ENCODE measurements at regions not wholly inside any gene's neighbourhood (a gene's known extent, or its start where the extent isn't known, plus 50 kb on each side); places are given as distances from the start of the nearest gene placed in this dataset.

DNA sequence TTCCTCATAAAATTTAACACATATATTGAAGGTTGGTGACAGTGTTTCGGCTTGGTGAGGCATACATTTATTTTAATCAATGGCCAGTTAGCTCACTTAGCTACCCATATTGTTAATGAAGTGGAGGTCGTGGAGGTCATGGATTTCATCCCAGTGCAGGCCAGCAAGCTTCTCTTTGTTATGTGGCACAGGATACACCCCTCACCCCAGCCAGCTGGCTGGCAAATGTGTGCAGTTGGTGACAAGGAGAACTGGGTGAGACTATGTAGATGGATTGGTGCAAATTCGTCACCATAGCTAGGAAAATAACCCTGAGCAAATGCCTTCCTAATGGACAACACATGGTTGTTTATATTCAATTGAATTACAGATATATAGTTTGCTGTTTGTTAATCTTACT is 50.5 kb upstream of the FOXP2 start:
- intact Hi-C loops (cut with micrococcal nuclease; ENCODE audit: unreplicated experiment), result no loop called here
- TF ChIP-seq, protein P1, sequence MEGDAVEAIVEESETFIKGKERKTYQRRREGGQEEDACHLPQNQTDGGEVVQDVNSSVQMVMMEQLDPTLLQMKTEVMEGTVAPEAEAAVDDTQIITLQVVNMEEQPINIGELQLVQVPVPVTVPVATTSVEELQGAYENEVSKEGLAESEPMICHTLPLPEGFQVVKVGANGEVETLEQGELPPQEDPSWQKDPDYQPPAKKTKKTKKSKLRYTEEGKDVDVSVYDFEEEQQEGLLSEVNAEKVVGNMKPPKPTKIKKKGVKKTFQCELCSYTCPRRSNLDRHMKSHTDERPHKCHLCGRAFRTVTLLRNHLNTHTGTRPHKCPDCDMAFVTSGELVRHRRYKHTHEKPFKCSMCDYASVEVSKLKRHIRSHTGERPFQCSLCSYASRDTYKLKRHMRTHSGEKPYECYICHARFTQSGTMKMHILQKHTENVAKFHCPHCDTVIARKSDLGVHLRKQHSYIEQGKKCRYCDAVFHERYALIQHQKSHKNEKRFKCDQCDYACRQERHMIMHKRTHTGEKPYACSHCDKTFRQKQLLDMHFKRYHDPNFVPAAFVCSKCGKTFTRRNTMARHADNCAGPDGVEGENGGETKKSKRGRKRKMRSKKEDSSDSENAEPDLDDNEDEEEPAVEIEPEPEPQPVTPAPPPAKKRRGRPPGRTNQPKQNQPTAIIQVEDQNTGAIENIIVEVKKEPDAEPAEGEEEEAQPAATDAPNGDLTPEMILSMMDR (IDR thresholded peaks at IDR 0.05; ENCODE audit: unreplicated experiment), result no peak
- Mint-ChIP-seq H3K36me3 (ENCODE audit: insufficient read depth, unreplicated experiment) (no peaks in the 10 kb centered on the region), H3K27ac (ENCODE audit: unreplicated experiment) (no peak overlapping the region), H3K9me3 (ENCODE audit: low read depth, unreplicated experiment) (peaks cover 3% of the 10 kb centered on the region), H3K27me3 (ENCODE audit: unreplicated experiment) (no peaks in the 10 kb centered on the region), H3K4me3 (ENCODE audit: low read depth, unreplicated experiment) (no peak overlapping the region), H3K4me1 (ENCODE audit: low read depth, unreplicated experiment) (no peaks in the 10 kb centered on the region)
- no TSS peak for BruUV-seq (replicated peaks)
- DNase-seq, result no peak
- CTCF ChIA-PET, result no interaction called here

DNA sequence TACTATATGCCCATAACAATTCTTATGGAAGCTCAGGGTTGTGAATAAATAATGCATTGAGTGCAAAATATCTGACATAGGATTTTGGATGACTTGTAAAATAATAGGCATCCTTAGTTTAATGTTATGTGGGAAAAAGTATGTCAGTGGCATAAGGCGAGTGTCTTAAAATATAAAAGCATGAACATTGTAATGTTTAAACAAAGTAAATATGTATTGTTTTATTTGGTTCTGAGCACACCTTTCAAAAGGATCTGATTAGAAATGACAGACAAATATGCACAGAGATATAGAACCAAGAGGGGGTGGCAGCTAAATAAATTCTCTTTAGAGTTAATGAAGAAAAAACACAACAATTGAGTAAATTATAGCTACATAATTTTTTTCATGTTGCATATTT is 51.3 kb upstream of the FOXP2 start:
- BruUV-seq (replicated peaks), result no TSS peak
- no peaks in the 10 kb centered on the region for H3K4me1 Mint-ChIP-seq (ENCODE audit: low read depth, unreplicated experiment)
- no peak for DNase-seq
- H3K9me3 Mint-ChIP-seq (ENCODE audit: low read depth, unreplicated experiment), result peaks cover 3% of the 10 kb centered on the region
- TF ChIP-seq, protein P1 (IDR thresholded peaks at IDR 0.05; ENCODE audit: unreplicated experiment), result no peak
- H3K27ac Mint-ChIP-seq (ENCODE audit: unreplicated experiment), result no peak overlapping the region
- H3K27me3 Mint-ChIP-seq (ENCODE audit: unreplicated experiment), result no peaks in the 10 kb centered on the region
- intact Hi-C loops (cut with micrococcal nuclease; ENCODE audit: unreplicated experiment), result no loop called here
- CTCF ChIA-PET, result no interaction called here
- no peaks in the 10 kb centered on the region for H3K36me3 Mint-ChIP-seq (ENCODE audit: insufficient read depth, unreplicated experiment)
- H3K4me3 Mint-ChIP-seq (ENCODE audit: low read depth, unreplicated experiment), result no peak overlapping the region

DNA sequence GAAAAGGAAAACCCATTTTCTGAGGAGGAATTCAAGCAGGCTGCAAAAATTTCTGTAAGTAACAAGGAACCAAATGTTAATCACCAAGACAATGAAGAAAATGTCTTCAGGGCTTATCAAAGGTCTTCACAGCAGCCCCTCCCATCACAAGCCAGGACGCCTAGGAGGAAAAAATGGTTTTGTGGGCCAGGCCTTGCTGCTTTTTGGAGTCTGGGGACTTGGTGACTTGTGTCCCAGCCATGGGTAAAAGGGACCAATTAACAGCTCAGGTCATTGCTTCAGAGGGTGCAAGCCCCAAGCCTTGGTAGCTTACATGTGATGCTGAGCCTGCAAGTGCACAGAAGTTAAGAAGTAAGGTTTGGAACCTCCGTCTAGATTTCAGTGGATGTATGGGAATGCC is 55.7 kb upstream of the FOXP2 start:
- Mint-ChIP-seq H3K4me1 (ENCODE audit: low read depth, unreplicated experiment) (peaks cover 9% of the 10 kb centered on the region), H3K27me3 (ENCODE audit: unreplicated experiment) (no peaks in the 10 kb centered on the region), H3K27ac (ENCODE audit: unreplicated experiment) (no peak overlapping the region), H3K36me3 (ENCODE audit: insufficient read depth, unreplicated experiment) (no peaks in the 10 kb centered on the region), H3K9me3 (ENCODE audit: low read depth, unreplicated experiment) (peaks cover 3% of the 10 kb centered on the region), H3K4me3 (ENCODE audit: low read depth, unreplicated experiment) (no peak overlapping the region)
- CTCF ChIA-PET, result no interaction called here
- no peak for DNase-seq
- TF ChIP-seq, protein P1 (IDR thresholded peaks at IDR 0.05; ENCODE audit: unreplicated experiment), result no peak
- no TSS peak for BruUV-seq (replicated peaks)
- intact Hi-C loops (cut with micrococcal nuclease; ENCODE audit: unreplicated experiment), result no loop called here

DNA sequence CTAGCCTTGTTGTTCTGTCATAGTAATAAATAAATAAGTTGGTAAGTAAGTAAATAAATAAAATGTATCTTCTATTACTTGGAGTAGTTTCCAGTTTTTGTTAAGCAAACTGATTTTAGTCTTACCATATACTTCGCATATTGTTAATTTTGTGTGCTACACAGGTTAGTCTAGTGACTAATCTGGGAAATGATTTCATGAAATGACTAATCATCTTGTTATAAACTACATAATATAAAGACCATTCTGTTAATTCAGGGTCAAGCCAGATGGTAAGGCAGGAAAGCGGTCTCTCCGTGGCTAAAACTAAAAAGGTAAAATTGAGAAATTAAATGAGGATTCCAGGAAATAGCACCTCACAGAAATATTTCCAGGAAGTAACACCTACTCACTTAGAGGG is 58.5 kb upstream of the FOXP2 start:
- intact Hi-C loops (cut with micrococcal nuclease; ENCODE audit: unreplicated experiment), result no loop called here
- Mint-ChIP-seq H3K27me3 (ENCODE audit: unreplicated experiment) (no peaks in the 10 kb centered on the region), H3K4me3 (ENCODE audit: low read depth, unreplicated experiment) (no peak overlapping the region), H3K4me1 (ENCODE audit: low read depth, unreplicated experiment) (peaks cover 9% of the 10 kb centered on the region), H3K27ac (ENCODE audit: unreplicated experiment) (peak overlapping the region; percentile 51), H3K36me3 (ENCODE audit: insufficient read depth, unreplicated experiment) (no peaks in the 10 kb centered on the region), H3K9me3 (ENCODE audit: low read depth, unreplicated experiment) (peaks cover 3% of the 10 kb centered on the region)
- no peak for DNase-seq
- CTCF ChIA-PET, result no interaction called here
- no TSS peak for BruUV-seq (replicated peaks)
- TF ChIP-seq, protein P1 (IDR thresholded peaks at IDR 0.05; ENCODE audit: unreplicated experiment), result no peak

DNA sequence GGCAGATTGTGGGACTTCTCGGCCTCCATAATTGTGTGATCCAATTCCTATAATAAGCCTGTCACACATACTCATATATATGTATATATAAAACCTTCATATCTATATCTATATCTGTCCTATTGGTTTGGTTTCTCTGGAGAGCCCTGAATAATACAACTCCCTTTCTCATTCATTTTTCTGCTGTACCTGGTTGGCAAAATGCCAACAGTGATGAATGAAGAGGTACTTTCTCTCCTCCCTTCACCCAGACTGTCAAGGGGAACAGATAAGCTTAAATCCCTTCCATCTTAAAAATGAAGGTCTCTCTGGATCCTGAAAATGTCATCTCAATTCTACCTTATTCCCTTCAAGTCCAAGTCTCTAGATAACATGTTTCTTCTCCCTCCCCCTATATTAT is 60.3 kb upstream of the FOXP2 start:
- Mint-ChIP-seq H3K4me1 (ENCODE audit: low read depth, unreplicated experiment) (peaks cover 9% of the 10 kb centered on the region), H3K9me3 (ENCODE audit: low read depth, unreplicated experiment) (no peaks in the 10 kb centered on the region), H3K4me3 (ENCODE audit: low read depth, unreplicated experiment) (no peak overlapping the region), H3K36me3 (ENCODE audit: insufficient read depth, unreplicated experiment) (no peaks in the 10 kb centered on the region), H3K27me3 (ENCODE audit: unreplicated experiment) (no peaks in the 10 kb centered on the region), H3K27ac (ENCODE audit: unreplicated experiment) (no peak overlapping the region)
- no TSS peak for BruUV-seq (replicated peaks)
- intact Hi-C loops (cut with micrococcal nuclease; ENCODE audit: unreplicated experiment), result no loop called here
- no peak for DNase-seq
- CTCF ChIA-PET, result no interaction called here
- TF ChIP-seq, protein P1 (IDR thresholded peaks at IDR 0.05; ENCODE audit: unreplicated experiment), result no peak

Data from Calu3 (cell line).